ENCODE measurements at regions not wholly inside any gene's neighbourhood (a gene's known extent, or its start where the extent isn't known, plus 50 kb on each side); places are given as distances from the start of the nearest gene placed in this dataset.

DNA sequence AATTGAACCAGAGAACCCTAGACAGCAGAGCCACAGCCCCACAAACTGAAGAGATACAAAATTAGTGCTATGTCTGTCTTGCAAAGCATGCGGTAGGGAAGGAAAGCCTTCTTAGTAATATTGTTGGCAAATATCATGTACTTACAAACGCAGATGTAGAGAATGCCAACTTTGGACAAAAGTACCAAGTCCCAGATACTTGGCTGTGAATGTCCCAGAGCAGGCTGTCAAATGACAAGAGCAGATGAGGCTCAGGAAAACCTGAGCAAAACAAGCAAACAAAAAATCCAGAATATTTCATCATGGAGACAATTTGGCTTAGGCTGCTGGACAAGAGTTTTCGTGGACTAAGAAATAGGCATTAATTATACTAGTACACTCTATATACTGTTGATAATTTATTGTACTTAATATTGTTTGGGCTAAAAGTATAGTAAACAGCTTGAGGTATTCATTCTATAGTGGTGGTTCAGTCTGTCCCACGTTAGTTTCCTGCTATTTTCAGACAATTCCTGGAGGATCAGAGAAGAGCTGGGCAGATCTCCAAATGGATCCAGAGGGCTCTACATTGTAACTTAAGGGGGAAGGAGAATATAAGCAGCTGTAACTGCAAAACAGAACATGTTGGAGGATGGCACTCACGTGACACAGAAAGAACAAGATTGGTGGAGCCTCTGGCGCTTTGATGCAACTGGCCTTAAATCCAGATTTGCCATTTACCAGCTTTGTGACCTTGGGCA lies 329.8 kb downstream of the ATP23 start:
- DNase-seq = no peak

DNA sequence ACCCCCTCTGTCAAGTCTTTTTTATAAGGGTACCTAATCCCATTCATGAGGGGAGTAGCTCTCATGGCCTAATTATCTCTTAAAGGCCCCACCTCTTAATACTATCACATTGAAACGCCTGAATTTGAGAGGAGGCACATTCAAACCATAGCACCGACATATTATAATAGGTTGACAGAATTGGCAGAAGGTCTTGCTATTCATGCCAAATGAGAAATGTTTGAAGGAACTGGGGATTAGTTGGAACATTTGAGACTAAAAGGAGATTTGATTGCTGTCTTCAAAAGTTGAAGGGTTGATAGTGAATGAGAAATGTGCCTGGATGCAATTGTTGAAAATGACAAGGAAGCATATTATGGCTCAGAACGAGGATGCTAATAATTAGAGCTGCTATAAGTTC lies 331.1 kb downstream of the ATP23 start:
- no peak for DNase-seq

DNA sequence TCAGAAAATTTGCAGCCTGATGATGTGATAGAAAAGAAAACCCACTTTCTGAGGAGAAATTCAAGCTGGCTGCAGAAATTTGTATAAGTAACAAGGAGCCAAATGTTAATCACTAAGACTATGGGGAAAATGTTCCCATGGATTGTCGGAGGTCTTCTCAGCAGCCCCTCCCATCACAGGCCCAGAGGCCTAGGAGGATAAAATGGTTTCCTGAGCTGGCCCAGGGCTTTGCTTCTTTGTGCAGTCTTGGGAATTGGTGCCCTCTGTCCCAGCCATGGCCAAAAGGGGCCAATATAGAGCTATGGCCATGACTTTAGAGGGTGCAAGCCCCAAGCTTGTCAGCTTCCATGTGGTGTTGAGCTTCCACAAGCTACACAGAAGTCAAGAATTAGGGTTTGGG lies 335.9 kb downstream of the ATP23 start:
- DNase-seq = no peak

DNA sequence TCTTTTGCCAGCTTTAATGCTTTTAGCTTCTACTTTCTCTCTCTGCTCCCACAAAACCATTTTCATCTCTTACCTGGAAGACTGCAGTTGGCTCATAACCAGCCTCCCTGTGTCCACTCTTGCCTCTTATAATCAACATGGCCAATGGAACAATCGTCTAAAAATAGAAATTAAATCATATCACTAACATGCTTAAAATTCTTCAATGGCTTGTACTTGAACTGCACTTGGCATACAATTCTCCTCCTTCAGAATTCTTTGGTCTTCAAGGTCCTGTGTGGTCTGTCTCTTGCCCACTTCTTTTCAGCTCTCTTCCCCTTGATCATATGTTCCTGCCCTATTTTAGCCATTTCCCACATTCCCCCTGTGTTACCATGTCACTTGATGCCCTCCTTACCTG lies 342.2 kb downstream of the ATP23 start:
- no peak for DNase-seq

DNA sequence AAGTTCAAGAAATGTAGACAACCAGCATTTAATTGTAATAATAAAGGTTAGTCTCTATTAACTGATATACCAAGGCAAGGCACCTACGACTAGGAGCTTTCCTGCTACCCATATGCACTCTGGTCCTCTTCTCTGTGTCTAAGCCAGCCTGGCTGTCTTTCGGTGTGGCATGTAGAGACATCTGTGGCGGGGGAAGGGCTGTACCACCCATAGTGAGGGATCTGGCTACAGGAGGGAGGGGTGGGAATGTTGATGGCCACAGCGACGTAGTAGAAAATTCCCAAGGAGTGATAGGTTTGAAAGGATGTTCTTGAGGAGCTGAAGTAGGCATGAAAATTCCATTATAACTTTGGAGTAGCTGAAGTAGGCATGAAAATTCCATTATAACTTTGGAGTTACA lies 344.2 kb downstream of the ATP23 start:
- DNase-seq = no peak

DNA sequence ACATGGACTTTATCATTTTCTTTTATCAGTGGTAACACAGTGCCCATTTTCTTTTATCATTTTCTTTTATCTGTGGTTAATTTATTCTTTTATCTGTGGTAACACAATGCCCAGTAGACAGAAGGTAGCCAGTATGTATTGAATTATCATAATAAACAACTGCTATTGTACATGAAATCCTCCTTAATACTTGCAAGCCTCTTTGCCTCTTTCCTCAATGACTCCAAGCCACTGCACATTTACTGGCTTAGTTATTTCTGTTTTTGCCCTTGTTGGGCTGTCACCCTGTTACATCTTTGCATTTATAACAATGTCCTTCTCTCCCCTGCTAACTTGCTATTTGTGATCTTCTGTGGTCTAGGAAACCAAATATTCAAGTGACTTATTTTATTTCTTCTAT lies 345.0 kb downstream of the ATP23 start:
- no peak for DNase-seq

DNA sequence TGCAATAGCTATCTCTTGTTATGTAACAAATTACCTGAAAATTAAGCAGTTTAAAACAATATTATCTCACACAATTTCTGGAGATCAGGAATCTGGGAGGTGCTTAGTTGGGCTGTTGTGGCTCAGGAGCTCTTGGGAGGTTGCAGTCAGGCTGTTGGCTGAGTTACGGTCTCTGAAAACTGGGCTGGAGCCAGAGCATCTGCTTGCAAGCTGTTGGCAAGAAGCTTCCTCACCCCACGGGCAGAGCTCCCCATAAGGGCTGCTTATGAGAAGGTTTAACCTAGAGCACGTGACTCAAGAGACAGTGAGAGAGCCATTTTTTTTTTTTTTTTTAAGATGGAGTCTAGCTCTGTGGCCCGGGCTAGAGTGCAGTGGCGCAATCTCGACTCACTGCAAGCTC lies 346.8 kb downstream of the ATP23 start:
- no peak for DNase-seq

DNA sequence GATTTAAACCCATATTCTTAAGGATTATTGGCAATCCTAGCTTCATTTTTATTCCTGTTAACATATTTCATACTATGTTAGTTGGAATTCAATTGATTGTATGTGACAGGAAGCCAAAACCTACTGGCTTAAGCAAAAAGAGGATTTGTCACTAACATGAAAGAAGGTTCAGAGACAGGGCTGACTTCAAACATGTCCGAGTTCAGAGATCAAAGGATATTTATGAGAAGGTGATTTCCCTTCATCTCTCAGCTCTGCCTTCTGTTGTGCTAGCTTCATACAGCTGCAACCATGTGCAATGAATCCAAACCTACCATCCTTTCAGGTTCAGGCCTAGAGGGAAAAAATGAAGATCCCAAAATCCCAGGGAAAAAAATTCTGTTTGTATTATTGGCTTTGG lies 349.7 kb downstream of the ATP23 start:
- no peak for DNase-seq

DNA sequence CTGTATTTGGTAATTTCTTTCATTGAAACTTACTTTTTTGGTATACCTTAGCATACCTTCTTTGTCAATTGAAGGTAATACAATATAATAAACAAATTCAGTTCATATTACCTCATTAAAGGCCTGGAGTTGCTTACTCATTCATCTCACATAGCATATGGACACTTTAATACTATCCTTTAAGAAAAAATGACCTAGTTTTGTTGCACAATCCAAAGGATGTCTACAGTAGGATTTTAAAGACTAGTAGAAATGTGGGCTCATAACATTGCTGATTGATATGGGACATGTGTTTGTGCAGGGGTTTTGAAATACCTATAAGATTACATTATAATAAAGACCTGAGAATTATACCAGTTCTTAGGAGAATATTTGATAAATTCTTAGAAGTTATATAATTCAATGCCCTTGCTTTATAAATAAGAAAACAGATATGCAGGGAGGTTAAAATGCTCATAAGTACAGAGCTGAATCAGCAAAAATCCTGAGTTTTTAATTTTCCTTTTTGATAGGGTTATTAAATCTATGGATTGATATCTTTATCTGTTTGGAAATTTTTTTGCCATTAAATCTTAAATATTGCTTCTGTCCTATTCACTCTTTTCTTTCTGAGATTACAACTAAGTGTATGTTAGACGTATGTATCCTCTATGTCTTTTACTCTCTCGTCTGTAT lies 352.1 kb downstream of the ATP23 start:
- no peak for DNase-seq

DNA sequence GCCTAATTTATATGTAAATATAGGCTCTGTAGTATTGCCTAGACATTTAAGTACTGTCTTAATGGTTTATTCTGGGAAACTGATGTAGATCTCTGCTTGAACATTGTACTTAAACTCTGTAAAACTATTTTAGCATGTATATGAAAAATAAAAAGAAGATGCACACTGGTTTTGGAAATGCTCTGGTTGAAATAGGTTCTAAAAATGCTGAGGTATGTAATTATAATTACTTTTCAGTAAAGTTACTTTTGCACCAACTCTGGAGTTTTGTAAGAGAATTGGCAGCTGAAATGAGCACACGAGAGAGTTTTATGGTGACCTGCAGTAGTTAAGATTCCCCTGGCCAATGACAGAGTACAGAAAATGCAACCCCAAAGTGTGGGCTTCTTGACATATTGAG lies 353.9 kb downstream of the ATP23 start:
- no peak for DNase-seq

DNA sequence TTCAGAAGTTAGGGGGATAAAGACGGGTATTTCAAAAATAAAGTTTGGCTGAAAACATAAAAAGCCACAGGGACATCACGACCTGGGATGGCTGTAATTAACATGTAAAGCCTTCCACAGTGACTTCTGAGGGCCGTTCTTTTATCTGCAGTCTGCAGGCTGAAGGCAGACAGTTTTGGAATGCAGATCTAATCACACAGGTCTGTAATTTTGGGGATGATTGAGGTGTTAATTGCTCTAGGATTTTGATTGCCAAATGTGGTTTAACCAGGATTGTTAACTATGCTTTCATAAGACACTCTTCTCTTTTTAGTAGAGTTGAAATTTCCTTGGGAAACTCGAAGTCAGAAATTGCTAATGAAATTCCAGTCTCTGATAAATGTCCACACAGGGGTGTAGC lies 355.5 kb downstream of the ATP23 start:
- no peak for DNase-seq

DNA sequence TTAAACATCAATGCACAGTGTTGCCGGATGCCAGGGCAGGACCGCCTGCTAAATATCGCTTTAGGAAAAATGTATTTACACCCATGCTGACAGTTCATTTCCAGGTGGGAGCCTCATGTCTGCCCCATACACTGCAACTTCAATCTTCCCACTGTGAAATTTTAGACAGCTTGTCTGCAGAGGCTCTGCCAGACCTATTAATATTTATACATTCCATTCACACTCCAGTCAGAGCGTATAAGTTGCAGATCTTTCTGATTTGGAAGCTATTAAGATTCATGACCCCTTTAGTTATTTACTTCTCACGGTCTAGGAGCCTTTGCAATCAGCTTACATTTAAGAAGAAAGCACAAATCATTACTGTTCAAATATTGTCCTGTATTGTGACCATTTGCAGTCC lies 357.4 kb downstream of the ATP23 start:
- no peak for DNase-seq

DNA sequence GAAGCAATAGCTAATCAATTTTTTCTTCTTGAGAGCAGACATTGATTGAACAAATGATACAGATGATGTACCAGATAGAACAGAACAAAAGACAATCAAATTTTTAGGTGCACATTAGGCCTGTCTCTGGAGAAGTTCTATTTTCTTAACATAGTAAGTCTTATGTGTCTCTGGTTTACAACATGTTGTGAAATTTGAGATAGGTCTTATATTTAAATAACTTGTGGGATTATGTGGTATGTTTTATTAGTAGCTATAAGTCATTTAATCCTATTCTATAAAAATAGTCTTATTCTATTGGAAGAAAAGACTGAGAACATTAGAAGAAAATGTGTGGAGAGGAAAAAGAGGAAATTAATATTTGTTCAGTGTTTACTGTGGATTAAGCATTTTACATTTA lies 358.0 kb downstream of the ATP23 start:
- DNase-seq = no peak

DNA sequence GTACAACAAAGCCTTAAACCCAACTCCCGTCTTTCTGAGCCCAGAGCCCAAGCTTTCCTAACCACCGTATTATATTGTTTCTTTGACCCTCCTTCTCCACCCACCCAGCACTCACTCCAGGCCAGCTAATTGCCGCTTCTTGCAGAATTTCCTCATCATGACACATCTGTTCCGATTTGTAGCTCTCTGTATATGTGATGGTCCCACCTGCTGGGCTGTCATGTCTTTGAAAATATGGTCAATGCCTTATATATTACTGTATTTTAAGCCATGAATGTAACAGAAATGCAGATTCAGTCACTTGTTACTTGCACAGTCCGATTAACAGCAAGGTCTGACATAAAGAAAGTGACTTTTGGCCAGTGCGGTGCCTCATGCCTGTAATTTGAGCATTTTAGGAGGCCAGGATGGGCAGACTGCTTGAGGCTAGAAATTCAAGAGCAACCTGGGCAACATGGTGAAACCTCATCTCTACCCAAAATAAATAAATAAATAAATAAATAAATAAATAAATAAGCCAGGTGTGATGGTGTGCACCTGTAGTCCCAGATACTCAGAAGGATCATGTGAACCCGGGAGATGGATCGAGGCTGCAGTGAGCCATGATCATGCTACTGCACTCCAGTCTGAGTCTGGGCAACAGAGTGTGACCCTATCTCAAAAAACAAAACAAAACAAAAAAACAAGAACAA lies 359.8 kb downstream of the ATP23 start:
- no peak for DNase-seq

DNA sequence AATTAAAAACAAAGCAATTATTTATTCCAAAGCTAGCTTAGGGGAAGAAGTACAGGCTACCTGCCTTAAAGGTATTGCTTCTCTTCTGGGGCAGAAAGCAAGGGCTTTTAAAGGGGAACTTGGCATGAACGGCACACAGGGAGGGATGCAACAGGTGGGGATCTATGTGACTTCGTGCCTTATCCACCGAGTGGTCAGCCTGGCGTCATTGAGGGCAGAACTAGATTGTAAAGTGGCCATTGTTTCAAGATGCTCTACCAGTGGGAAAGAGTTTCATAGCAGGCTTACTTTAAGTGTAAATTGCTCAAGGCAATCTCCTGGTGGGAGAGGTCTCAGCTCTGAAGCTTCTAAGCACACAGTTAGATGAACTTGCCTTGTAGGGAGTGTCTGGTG lies 360.4 kb downstream of the ATP23 start:
- no peak for DNase-seq

DNA sequence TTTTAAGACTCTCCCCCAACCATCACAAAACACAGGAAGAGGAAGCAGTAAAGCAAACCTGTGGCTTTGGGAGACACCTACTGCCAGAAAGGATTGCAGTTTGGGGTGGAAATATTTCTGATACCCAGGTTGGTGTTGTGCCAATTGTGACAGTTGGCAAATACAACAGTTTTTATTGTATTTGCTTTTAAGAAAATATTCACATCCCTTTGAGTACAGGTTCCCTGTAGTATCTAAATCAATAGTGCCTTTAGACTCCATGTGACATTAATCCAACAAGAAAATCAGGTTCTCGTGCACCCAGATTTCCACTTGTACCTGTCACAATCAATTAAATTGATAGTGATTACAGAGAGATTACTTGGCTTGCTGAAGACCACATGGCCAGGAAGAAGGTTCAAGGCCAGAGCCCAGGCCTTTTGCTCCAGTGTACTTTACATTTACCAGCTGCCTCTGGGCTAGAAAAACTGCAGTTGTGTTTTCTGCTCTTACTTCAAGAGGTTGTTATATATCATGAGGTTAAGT lies 361.2 kb downstream of the ATP23 start:
- no peak for DNase-seq

DNA sequence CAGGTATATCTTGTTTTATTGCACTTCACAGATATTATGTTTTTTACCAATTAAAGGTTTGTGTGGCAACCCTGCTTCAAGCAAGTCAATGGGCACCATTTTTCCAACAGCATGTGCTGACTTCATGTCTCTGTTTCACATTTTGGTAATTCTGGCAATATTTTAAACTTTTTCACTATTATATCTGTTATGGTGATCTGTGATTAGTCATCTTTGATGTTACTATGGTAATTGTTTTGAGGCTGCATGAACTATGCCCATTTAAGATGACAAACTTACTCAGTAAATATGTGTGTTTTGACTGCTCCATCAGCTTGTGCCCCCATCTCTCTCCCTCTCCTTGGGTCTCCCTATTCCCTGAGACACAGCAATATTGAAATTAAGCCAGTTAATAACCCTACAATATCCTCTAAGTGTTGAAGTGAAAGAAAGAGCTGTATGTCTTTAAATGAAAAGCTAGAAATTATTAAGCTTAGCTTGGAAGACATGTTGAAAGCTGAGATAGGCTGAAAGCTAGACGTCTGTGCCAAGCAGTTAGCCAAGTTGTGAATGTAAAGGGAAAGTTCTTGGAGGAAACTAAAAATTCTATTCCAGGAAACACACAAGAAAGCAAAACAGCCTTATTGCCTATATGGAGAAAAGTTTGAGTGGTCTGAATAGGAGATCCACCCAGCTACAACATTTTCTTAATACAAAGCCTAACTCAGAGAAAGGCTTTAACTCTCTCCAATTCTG lies 365.1 kb downstream of the ATP23 start:
- no peak for DNase-seq

DNA sequence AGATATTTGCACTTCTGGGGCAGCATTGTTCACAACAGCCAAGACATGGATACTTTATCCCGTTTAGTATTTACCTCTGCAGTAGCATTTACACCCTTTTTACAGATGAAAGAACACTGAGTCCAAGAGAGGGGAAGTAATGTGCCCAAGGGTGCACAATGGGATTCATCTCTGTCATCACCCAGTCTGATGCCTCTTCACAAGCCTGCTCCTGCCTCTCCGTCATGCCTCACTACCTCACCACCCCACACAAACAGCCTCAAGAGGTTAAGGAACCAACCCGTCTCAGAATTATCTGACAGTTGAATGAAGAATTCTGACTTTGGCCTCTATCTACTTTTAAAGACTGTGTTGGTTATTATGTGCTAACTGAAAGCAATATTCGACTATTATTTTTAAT lies 368.4 kb downstream of the ATP23 start:
- no peak for DNase-seq

DNA sequence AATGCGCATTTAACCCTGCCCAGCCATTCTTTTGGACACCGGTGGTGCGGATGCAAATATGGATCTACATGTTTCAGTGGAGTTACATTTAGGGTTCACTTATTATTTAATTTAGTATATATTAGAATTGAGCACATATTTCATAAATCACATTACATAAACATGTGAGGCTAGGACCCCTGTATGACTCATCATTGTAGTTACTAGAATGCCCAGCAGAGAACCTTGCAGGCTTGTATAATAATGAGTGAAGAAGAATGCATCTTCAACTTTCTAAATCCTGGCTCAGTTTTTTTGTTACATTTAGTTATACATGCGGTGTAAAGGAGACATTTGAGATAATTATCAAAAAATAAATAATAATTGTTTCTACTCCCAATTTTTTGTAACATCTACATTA lies 369.0 kb downstream of the ATP23 start:
- no peak for DNase-seq

DNA sequence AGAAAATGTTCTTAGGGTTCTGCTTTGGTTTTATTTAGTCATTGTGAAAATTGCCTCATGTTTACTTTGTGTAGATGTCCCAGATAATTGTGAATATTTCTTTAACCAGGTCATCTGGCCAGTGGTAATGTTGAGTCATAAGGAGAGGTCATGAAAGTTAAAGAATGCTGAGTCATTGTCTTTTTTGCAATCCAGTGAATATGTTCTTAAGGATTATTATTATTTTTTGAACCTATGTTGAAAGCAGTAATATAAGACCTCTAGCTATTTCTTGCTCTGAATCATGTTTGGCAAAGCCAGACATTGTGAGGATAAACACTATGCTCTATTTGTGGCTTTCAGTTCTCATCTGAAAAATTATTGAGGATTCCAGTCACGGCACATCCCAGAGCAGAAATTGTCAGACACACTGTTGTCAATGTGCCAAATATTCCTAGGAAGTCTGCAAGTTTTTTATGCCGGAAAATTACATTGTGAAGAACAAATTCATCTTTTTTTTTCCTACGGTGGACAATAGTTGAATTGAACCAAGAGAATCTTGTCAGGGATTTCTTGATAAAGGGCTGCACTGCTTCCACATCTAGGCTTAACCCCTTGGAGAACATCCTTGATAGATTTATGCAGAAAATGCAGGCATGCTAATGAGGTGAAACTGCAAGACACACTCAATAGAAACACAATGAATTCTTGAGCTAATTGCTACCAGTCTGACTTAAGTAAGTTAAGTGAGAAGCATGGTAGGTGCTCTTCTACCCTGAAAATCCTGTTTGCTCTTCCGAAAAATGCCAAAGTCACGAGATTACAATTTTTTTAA lies 369.6 kb downstream of the ATP23 start:
- DNase-seq = no peak

DNA sequence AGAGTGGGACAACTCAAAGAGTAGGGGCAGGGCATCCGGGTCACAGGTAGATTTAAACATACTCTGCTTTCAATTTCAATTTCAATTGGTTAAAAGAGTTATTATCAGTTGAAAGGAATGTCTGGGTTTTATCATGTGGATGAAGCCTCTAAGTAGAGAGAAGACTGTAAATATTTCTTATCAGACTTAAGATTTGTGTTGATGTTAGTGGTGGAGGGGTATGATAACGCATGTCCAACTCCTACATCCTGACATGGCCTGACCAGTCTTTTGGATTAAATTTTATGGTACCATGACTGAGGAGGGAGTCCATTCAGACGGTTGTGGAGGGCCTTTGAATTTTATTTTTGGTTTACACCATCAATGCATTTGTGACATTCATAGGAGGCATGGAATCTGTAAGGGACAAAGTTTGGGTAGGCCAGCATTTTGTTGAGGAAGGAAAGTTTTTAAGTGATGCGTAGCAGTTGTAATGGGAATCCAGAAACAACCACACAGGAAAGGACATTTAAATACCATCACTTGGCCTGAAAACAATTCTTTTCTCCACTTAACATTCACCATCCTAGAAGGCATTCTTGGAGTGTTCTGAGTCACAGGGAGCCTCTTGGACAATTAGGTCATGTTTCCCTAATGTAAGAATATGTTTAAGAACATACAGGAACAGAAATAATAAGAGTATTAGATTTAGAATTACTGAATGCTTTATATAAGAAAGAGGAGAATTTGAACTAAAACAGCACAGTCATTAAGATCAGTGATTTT lies 371.9 kb downstream of the ATP23 start:
- DNase-seq = no peak

DNA sequence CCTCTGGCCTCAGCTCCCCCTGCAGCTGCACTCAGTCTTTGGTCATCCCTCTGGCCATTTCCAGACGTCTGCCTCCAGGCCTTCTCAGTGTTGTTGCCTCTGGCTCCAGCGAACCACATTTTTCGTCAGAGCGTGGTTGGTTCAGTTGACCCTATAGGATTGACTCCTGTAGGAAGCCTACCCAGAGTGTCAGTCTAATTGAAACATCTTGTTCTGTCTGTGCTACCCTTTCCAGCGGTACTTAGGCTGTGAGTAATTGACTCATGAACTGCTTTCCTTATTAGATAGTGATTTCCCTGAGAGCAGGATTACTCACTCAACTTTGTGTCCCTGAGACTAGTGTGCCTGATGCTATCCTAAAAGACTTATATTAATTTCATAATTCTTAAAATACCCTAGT lies 373.2 kb downstream of the ATP23 start:
- DNase-seq = no peak
